8988T (cell line): ENCODE measurements at regions not wholly inside any gene's neighbourhood (a gene's known extent, or its start where the extent isn't known, plus 50 kb on each side); places are given as distances from the start of the nearest gene placed in this dataset.
"Not testable (repeated sequence)": the region's sequence is repeated elsewhere in the genome, so short reads cannot be mapped to it uniquely, and the experiment has no call there.

Experiments used
- DNase-seq: peaks from one replicate; pipeline ENCODE4 v3.0.0; 2011

- DNase-seq = no peak
Observed at GRCh38 chr11:80282643-80283042, 841.8 kb upstream of the TENM4 start.

- no peak for DNase-seq
Observed at GRCh38 chr11:80281194-80281593, 840.4 kb upstream of the TENM4 start.

- DNase-seq = no peak
Observed at GRCh38 chr11:80280737-80281136, 839.9 kb upstream of the TENM4 start.

- no peak for DNase-seq
Observed at GRCh38 chr11:80261776-80262175, 820.9 kb upstream of the TENM4 start.

- DNase-seq = not testable (repeated sequence)
Observed at GRCh38 chr11:80257319-80258015, 816.6 kb upstream of the TENM4 start.

- DNase-seq = no peak
Observed at GRCh38 chr11:80255021-80255420, 814.2 kb upstream of the TENM4 start.

GRCh38 chr11:80241766-80242165, 800.9 kb upstream of the TENM4 start:
- no peak for DNase-seq

- no peak for DNase-seq
Observed at GRCh38 chr11:80240245-80240644, 799.4 kb upstream of the TENM4 start.

- no peak for DNase-seq
Observed at GRCh38 chr11:80239217-80239616, 798.4 kb upstream of the TENM4 start.

GRCh38 chr11:80227915-80228314, 787.1 kb upstream of the TENM4 start:
- DNase-seq = no peak

GRCh38 chr11:80214413-80214812, 773.6 kb upstream of the TENM4 start:
- no peak for DNase-seq

- DNase-seq = no peak
Observed at GRCh38 chr11:80211673-80212072, 770.8 kb upstream of the TENM4 start.

- DNase-seq = no peak
Observed at GRCh38 chr11:80204021-80204420, 763.2 kb upstream of the TENM4 start.

GRCh38 chr11:80196932-80197554, 756.2 kb upstream of the TENM4 start:
- DNase-seq = no peak

GRCh38 chr11:80196041-80196440, 755.2 kb upstream of the TENM4 start:
- DNase-seq = no peak

GRCh38 chr11:80194625-80195024, 753.8 kb upstream of the TENM4 start:
- no peak for DNase-seq

GRCh38 chr11:80194016-80194415, 753.2 kb upstream of the TENM4 start:
- DNase-seq = no peak

GRCh38 chr11:80188076-80188627, 747.3 kb upstream of the TENM4 start:
- no peak for DNase-seq

GRCh38 chr11:80186692-80187091, 745.9 kb upstream of the TENM4 start:
- DNase-seq = no peak

- no peak for DNase-seq
Observed at GRCh38 chr11:80182901-80183300, 742.1 kb upstream of the TENM4 start.

GRCh38 chr11:80173371-80174136, 732.7 kb upstream of the TENM4 start:
- no peak for DNase-seq

- no peak for DNase-seq
Observed at GRCh38 chr11:80168796-80169195, 728.0 kb upstream of the TENM4 start.

GRCh38 chr11:80167766-80168165, 726.9 kb upstream of the TENM4 start:
- no peak for DNase-seq

- DNase-seq = no peak
Observed at GRCh38 chr11:80165744-80166143, 724.9 kb upstream of the TENM4 start.
